Large intestine (tissue), 3 donors: ENCODE measurements at regions not wholly inside any gene's neighbourhood (a gene's known extent, or its start where the extent isn't known, plus 50 kb on each side); places are given as distances from the start of the nearest gene placed in this dataset.
"Not testable (repeated sequence)": the region's sequence is repeated elsewhere in the genome, so short reads cannot be mapped to it uniquely, and the experiment has no call there.

ENCODE experiments used
- DNase-seq, 2 donors: peaks; one replicate each; pipeline versions ENCODE4 v3.0.0 to v3.0.0-alpha.2; 2013
- H3K27ac ChIP-seq: one replicate; pipeline ENCODE4 v1.5.1; 2013; ENCODE audit warnings: low read length
- H3K27me3 ChIP-seq: 2 replicates; pipeline ENCODE4 v1.6.1; 2013; ENCODE audit warnings: low read length; ENCODE audit not compliant: control insufficient read depth, insufficient read depth
- H3K36me3 ChIP-seq: 2 replicates; pipeline ENCODE4 v1.6.1; 2013; ENCODE audit warnings: low read length; ENCODE audit not compliant: control insufficient read depth, insufficient read depth
- H3K4me1 ChIP-seq: one replicate; pipeline ENCODE4 v1.6.1; 2013; ENCODE audit warnings: low read length; ENCODE audit not compliant: control insufficient read depth, insufficient read depth
- H3K4me3 ChIP-seq: one replicate; pipeline ENCODE4 v1.5.1; 2013; ENCODE audit warnings: low read length
- H3K9me3 ChIP-seq: one replicate; pipeline ENCODE4 v1.6.1; 2013; ENCODE audit warnings: mild to moderate bottlenecking, low read depth, low read length, moderate library complexity; ENCODE audit not compliant: control insufficient read depth
- WGBS: methylation state at CpG from one replicate; pipeline ENCODE4 v1.1.5; 2013; ENCODE audit warnings: low lambda C conversion rate; ENCODE audit not compliant: insufficient coverage; 5-methylcytosine and 5-hydroxymethylcytosine counted together

DNA sequence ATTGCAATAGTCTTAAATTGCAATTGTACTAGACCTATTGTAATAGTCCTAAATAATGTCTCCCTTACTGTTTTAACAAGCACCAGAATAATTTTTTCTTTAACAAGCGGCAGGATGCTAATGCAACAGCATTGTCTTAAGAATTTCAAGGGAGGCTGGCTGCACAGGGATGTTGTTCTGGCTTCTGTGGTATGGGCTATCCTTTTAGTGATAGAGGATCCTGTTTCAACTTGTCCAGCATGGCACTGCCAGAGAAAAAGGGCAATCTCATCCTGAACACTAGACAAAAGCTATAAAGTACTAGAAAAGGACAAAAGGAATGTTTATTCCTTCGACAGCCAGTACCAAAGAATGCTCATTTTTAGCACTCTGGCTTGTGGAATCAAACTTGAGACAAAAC lies 405.5 kb upstream of the ACTRT1 start:
- Histone ChIP-seq H3K27ac (no peak overlapping the region), H3K27me3 (no peaks in the 10 kb centered on the region), H3K4me3 (no peak overlapping the region), H3K4me1 (no peaks in the 10 kb centered on the region), H3K36me3 (no peaks in the 10 kb centered on the region), H3K9me3 (no peaks in the 10 kb centered on the region)
- DNase-seq = no peak
- no CpG with 5 or more reads among the region's 2 CpGs for WGBS

DNA sequence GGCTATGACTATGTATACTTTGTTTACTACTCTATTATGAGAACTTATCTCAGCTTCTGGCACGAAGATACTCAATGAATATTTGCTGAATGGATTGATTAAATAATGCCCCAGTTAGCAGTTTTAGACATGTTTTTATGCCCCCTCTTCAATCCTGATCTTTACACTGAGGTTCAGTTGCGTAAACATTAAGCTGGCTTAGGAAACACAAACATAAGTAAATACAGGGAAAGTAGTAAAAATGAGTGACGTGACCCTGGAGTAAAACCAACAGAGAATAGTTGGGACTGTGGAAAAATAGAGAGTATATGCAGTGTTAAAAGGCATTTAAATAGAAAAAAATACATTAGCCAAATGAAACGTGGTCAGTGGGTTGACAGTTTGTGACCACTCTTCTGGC lies 387.0 kb upstream of the ACTRT1 start:
- H3K4me1 ChIP-seq = no peaks in the 10 kb centered on the region
- no peak overlapping the region for H3K27ac ChIP-seq
- no peak overlapping the region for H3K4me3 ChIP-seq
- DNase-seq = no peak
- H3K27me3 ChIP-seq = no peaks in the 10 kb centered on the region
- 48% methylated on average over 2 of the region's 4 CpGs for WGBS
- no peaks in the 10 kb centered on the region for H3K9me3 ChIP-seq
- no peaks in the 10 kb centered on the region for H3K36me3 ChIP-seq

DNA sequence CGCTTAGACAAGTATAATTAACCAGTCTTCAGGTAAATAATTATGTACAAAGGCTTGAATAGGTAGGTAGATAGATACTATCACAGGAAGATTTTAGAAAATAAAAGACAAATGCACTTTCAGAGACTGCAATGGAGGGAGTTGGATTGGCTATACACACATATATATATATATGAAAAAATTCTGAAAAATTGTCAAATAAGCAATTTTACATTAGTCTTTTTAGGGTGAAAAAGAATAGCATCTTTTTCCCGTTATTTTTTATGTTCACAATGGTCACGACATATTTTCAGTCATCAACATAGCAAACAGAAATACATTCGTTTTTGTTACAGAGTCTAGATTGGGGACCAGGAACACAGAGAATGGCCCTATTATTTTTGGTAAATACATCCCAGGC lies 385.9 kb upstream of the ACTRT1 start:
- H3K9me3 ChIP-seq = no peaks in the 10 kb centered on the region
- H3K4me3 ChIP-seq = no peak overlapping the region
- H3K27ac ChIP-seq = no peak overlapping the region
- no peaks in the 10 kb centered on the region for H3K27me3 ChIP-seq
- H3K4me1 ChIP-seq = no peaks in the 10 kb centered on the region
- WGBS = 100% methylated on average over 1 of the region's 4 CpGs
- no peak for DNase-seq
- no peaks in the 10 kb centered on the region for H3K36me3 ChIP-seq

DNA sequence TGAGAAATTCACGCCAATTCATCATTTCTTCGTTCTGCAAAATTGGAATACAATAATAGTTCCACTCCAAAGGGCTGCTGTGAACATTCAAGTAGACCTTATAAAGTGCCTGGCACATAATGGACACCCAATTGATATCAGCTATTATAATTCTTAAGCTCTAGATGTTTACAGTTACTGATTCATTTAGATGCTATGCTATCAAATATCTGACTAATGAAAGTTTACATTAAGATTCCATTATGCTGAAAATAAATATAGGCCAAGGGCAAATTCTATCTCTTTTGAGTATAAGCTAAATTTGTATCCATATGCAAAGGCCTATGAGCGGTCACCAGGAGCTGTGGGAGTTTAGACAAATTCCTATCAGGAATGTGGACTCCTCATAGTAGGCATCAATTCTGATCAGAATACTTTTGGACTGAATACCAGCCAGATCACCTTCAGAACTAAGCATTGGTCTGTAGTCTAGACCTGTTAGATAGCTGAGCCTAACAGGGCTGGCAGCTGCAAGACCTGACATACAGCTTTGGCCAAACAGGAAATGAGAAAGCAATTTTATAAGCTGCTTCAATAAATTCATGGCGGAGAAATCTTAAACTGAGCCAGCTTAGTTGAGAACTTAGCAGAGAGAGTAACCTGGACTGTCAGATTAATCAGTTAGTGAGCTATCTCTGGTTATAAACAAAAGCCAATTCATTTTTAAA lies 384.3 kb upstream of the ACTRT1 start:
- WGBS = no CpG with 5 or more reads among the region's 4 CpGs
- H3K4me1 ChIP-seq = no peaks in the 10 kb centered on the region
- no peak for DNase-seq
- H3K9me3 ChIP-seq = no peaks in the 10 kb centered on the region
- no peaks in the 10 kb centered on the region for H3K36me3 ChIP-seq
- no peaks in the 10 kb centered on the region for H3K27me3 ChIP-seq
- no peak overlapping the region for H3K4me3 ChIP-seq
- no peak overlapping the region for H3K27ac ChIP-seq

DNA sequence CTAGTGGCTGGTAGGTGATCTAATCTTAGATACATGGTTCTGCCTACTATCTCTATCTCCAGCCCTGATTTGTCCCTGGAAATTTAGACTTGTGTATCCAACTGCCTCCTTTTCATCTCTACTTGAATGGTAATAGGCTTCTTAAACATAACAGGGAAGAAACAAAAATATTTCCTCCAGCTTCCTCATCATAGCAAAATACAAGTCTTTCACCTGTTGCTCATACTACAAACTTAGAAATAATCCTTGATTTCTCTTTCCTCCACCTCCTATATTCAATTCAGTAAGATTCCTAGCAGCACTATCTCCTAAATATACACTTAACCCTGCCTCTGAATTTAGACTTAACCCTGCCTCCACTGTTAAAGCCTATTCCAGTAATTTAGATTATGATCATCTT lies 373.3 kb upstream of the ACTRT1 start:
- no peaks in the 10 kb centered on the region for H3K36me3 ChIP-seq
- no peak for DNase-seq
- no peak overlapping the region for H3K27ac ChIP-seq
- H3K9me3 ChIP-seq = no peaks in the 10 kb centered on the region
- H3K27me3 ChIP-seq = no peaks in the 10 kb centered on the region
- no peak overlapping the region for H3K4me3 ChIP-seq
- H3K4me1 ChIP-seq = no peaks in the 10 kb centered on the region

DNA sequence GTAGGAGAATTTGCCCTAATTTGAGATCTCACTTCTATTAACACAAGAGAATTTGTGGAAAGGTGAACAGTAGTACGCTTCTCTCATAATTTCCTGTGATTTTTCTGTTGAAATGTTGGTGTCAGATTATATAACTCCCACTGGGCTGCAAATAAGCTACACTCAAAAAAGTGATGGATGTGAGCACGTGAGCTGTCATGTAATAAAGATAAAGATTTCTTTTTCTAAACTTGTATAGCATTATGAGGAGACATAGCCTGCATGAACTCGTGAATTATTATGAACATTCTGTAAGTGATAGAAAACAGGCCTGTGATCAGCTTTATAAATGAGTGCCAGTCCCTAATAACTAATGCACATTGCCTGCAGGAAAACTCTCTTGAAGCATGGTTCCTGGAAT lies 356.6 kb upstream of the ACTRT1 start:
- no peaks in the 10 kb centered on the region for H3K9me3 ChIP-seq
- H3K4me1 ChIP-seq = no peaks in the 10 kb centered on the region
- no peak overlapping the region for H3K27ac ChIP-seq
- no peak overlapping the region for H3K4me3 ChIP-seq
- DNase-seq = no peak
- H3K27me3 ChIP-seq = no peaks in the 10 kb centered on the region
- H3K36me3 ChIP-seq = no peaks in the 10 kb centered on the region
- WGBS = no CpG with 5 or more reads among the region's 3 CpGs

DNA sequence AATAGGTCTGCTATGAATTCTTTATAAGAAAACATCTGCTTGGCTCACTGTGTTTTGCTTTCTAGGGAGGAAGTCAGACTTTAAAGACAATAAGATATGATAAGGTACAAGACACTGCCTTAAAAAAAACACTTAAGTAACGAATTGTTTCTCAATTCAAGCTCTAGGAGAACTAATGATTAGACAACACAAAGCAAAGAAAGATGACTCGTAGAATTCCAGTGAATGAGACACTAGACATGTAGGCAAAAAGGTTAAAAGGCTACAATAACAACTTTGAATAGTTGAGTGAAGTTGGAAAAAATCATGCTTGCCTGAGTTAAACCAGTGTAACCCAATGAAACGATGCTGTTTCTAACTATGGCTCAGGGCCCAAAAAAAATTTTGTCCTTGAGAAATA lies 344.4 kb upstream of the ACTRT1 start:
- H3K27me3 ChIP-seq = no peaks in the 10 kb centered on the region
- H3K36me3 ChIP-seq = no peaks in the 10 kb centered on the region
- 20% methylated on average over 1 of the region's 3 CpGs for WGBS
- H3K4me3 ChIP-seq = no peak overlapping the region
- H3K27ac ChIP-seq = no peak overlapping the region
- no peaks in the 10 kb centered on the region for H3K9me3 ChIP-seq
- DNase-seq = no peak
- H3K4me1 ChIP-seq = no peaks in the 10 kb centered on the region

DNA sequence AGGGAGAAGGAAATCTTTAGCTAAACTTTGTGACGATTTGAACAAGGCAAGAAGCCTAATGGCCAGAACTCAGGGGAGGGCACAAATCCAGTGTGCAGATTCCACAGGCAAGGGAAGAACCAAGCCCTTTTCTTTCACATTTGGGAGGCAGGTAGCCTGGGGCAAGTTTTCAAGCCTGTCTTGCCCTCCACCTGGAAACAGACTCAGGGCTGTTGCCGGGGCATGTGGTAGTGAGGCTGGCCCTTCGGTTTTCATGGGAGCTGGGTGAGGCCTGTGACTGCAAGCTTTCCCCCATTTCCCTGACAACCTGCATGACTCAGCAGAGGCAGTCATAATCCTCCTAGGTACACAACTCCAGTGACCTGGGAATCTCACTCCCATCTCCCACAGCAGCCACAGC lies 331.6 kb upstream of the ACTRT1 start:
- not testable (repeated sequence) for H3K9me3 ChIP-seq, H3K27ac ChIP-seq, H3K27me3 ChIP-seq, H3K4me3 ChIP-seq, DNase-seq, H3K36me3 ChIP-seq, H3K4me1 ChIP-seq
- no CpG with 5 or more reads among the region's 3 CpGs for WGBS

DNA sequence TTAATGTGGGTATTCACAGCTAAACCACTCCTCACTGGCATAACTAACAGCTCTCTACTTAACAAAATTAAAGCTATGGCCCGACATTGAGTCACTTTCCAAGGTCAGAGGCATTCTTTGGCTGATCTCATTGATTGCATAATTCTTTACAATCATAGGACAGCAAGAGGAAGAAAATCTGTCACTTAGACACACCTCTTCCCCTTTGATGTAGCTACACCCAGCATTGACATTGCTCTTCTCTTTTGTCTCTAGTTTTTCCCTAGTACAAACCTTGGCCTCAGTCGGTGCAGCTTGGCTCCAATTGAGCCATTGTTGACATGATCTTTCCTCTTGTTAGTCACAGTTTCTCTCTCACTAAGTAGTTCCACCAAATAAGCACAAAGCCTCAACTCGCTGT lies 313.3 kb upstream of the ACTRT1 start:
- H3K27me3 ChIP-seq = no peaks in the 10 kb centered on the region
- H3K9me3 ChIP-seq = no peaks in the 10 kb centered on the region
- WGBS = no CpG with 5 or more reads among the region's 3 CpGs
- no peak for DNase-seq
- no peak overlapping the region for H3K27ac ChIP-seq
- H3K36me3 ChIP-seq = no peaks in the 10 kb centered on the region
- H3K4me1 ChIP-seq = no peaks in the 10 kb centered on the region
- H3K4me3 ChIP-seq = no peak overlapping the region

DNA sequence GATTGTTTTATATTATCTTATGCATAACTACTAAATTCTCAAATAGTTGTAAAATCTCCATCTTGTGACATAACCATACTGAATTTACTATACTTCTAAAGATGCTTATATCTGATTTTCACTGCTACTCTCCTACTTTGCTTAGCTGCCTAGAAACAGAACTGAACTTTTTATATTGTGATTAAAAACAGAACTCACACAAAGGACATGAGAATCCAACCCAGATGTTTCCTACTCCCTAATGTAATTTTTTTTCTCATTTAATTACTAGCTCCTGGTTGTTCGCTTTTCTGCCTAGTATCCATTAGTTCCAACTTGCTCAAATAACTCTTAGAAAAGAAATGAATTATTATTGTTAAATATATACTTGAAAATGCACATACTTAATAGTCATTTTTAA lies 283.5 kb upstream of the ACTRT1 start:
- Histone ChIP-seq H3K36me3 (no peaks in the 10 kb centered on the region), H3K27ac (no peak overlapping the region), H3K27me3 (no peaks in the 10 kb centered on the region), H3K9me3 (no peaks in the 10 kb centered on the region), H3K4me3 (no peak overlapping the region), H3K4me1 (no peaks in the 10 kb centered on the region)
- WGBS = no CpG with 5 or more reads among the region's 1 CpG
- DNase-seq = no peak

DNA sequence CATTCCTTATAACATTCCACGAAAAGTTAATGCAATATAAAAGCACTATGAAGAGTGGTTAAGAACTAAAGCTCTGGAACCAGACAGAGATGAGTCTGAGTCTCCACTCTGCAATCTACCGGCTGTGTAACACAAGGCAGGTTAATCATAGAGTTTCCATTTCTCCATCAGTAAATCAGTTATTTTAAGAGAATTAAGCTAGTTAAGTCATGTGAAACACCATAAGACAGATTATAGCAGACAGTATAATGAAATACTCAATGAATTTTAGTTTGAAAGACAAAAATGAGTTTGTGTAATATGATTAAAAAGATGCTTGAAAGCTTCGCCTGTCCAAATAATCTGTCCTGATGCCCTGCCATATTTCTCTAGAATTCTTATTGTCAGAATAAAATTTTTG lies 282.6 kb upstream of the ACTRT1 start:
- no peaks in the 10 kb centered on the region for H3K36me3 ChIP-seq
- no peaks in the 10 kb centered on the region for H3K9me3 ChIP-seq
- no peak overlapping the region for H3K4me3 ChIP-seq
- H3K27me3 ChIP-seq = no peaks in the 10 kb centered on the region
- no peak for DNase-seq
- no peaks in the 10 kb centered on the region for H3K4me1 ChIP-seq
- no peak overlapping the region for H3K27ac ChIP-seq
- WGBS = no CpG with 5 or more reads among the region's 3 CpGs
